Left lung (tissue), 4 donors: ENCODE measurements at regions not wholly inside any gene's neighbourhood (a gene's known extent, or its start where the extent isn't known, plus 50 kb on each side); places are given as distances from the start of the nearest gene placed in this dataset.
A peak's percentile ranks its signal among the peaks of the same experiment; 100 is the strongest.

Experiments used
- ATAC-seq: fragments of 200-7000 bp; cut with Tn5 transposase; one replicate; pipeline ENCODE4 v1.9.1; 2020; ENCODE audit warnings: moderate library complexity
- DNase-seq, 4 donors: peaks; one replicate each; pipeline ENCODE4 v3.0.0-alpha.2; 2013 to 2020
- H3K27ac ChIP-seq, 2 donors: fragments of 200-600 bp; sonication (generic) in 1 of 2; one replicate each; pipeline versions ENCODE4 v1.5.0 to v1.8.0; 2020 to 2021
- H3K27me3 ChIP-seq, 2 donors: fragments of 200-600 bp; sonication (generic) in 1 of 2; one replicate each; pipeline versions ENCODE4 v1.5.0 to v1.8.0; 2020 to 2021
- H3K36me3 ChIP-seq, 2 donors: fragments of 200-600 bp; sonication (generic) in 1 of 2; one replicate each; pipeline versions ENCODE4 v1.5.0 to v1.8.0; 2020 to 2021
- H3K4me1 ChIP-seq, 2 donors: fragments of 200-600 bp; one replicate each; pipeline ENCODE4 v1.8.0; 2021
- H3K4me3 ChIP-seq, 2 donors: fragments of 200-600 bp; sonication (generic) in 1 of 2; one replicate each; pipeline versions ENCODE4 v1.5.0 to v1.8.0; 2020 to 2021; ENCODE audit warnings: mild to moderate bottlenecking in 1 of 2
- H3K9me3 ChIP-seq, 2 donors: fragments of 200-600 bp; sonication (generic) in 1 of 2; one replicate each; pipeline versions ENCODE4 v1.5.0 to v1.8.0; 2020 to 2021
- CTCF ChIP-seq, 2 donors: fragments of 200-600 bp; sonication (generic) in 1 of 2; IDR thresholded peaks; one replicate each; pipeline versions ENCODE4 v1.5.0 to v1.8.0; 2021; ENCODE audit warnings: antibody characterized with exemption in 2 of 2
- intact Hi-C, 2 donors: fragments of 100-400 bp; cut with DNase I; formaldehyde crosslinking; loops; one replicate each; pipeline versions ENCODE4 v1.11.2 to v1.14.2; 2022
- donor health status: DM: no; HTN: yes; CAD: no.
- donor health status: DM: no; HTN: no; CAD: no.

- ATAC-seq: peak; percentile 61
- peaks cover 9 to 15% of the 10 kb centered on the region in 2 donors for H3K4me1 ChIP-seq
- intact Hi-C loops: no loop called here
These were observed 99.8 kb upstream of the CDH5 start for GRCh38 chr16:66266436-66267291.

GRCh38 chr16:66265556-66266141 is 100.8 kb upstream of the CDH5 start:
- Histone ChIP-seq H3K4me3 (no peak overlapping the region), H3K9me3 (no peaks in the 10 kb centered on the region), H3K36me3 (no peaks in the 10 kb centered on the region), H3K27ac (peak overlapping the region in 1 of 2 donors; percentile 51), H3K27me3 (peaks cover 0 to 18% of the 10 kb centered on the region in 2 donors), H3K4me1 (peaks cover 7 to 15% of the 10 kb centered on the region in 2 donors)
- DNase-seq (no peak), ATAC-seq (no peak)
- TF ChIP-seq CTCF (IDR thresholded peaks at IDR 0.05): no peak
- intact Hi-C loops: no loop called here

More at GRCh38 chr16:66266436-66267291, 99.8 kb upstream of the CDH5 start:
- Histone ChIP-seq H3K27me3 (peaks cover 0 to 25% of the 10 kb centered on the region in 2 donors), H3K9me3 (no peaks in the 10 kb centered on the region), H3K4me3 (no peak overlapping the region), H3K27ac (peak overlapping the region; percentile 23 to 65), H3K36me3 (no peaks in the 10 kb centered on the region)
- no peak for TF ChIP-seq CTCF (IDR thresholded peaks at IDR 0.05)
- DNase-seq: peak; percentile 76 to 99 (median 88)

- intact Hi-C loops: no loop called here
These were observed 101.5 kb upstream of the CDH5 start for GRCh38 chr16:66265048-66265415.

GRCh38 chr16:66264311-66265047 is 102.0 kb upstream of the CDH5 start:
- TF ChIP-seq CTCF (IDR thresholded peaks at IDR 0.05): no peak
- Histone ChIP-seq H3K36me3 (no peaks in the 10 kb centered on the region), H3K4me3 (no peak overlapping the region), H3K9me3 (no peaks in the 10 kb centered on the region), H3K4me1 (peaks cover 0 to 9% of the 10 kb centered on the region in 2 donors), H3K27me3 (peaks cover 0 to 12% of the 10 kb centered on the region in 2 donors), H3K27ac (peak overlapping the region in 1 of 2 donors; percentile 51)
- ATAC-seq: no peak
- intact Hi-C loops: no loop called here
- DNase-seq: no peak

More at GRCh38 chr16:66265048-66265415, 101.5 kb upstream of the CDH5 start:
- H3K9me3 ChIP-seq: no peaks in the 10 kb centered on the region
- ATAC-seq: no peak
- no peak overlapping the region for H3K4me3 ChIP-seq
- TF ChIP-seq CTCF (IDR thresholded peaks at IDR 0.05): no peak
- peaks cover 0 to 12% of the 10 kb centered on the region in 2 donors for H3K27me3 ChIP-seq
- no peak for DNase-seq
- H3K4me1 ChIP-seq: peaks cover under 1 to 10% of the 10 kb centered on the region in 2 donors
- peak overlapping the region in 1 of 2 donors; percentile 51 for H3K27ac ChIP-seq
- no peaks in the 10 kb centered on the region for H3K36me3 ChIP-seq

- Histone ChIP-seq H3K27ac (peak overlapping the region in 1 of 2 donors; percentile 51), H3K4me1 (peaks cover 0 to 9% of the 10 kb centered on the region in 2 donors), H3K4me3 (no peak overlapping the region), H3K27me3 (peaks cover 0 to 12% of the 10 kb centered on the region in 2 donors), H3K9me3 (no peaks in the 10 kb centered on the region), H3K36me3 (no peaks in the 10 kb centered on the region)
- DNase-seq (no peak), ATAC-seq (no peak)
- no peak for TF ChIP-seq CTCF (IDR thresholded peaks at IDR 0.05)
- intact Hi-C loops: no loop called here
These were observed 102.5 kb upstream of the CDH5 start for GRCh38 chr16:66263973-66264310.
